WTC11 (cell line): ENCODE measurements at regions not wholly inside any gene's neighbourhood (a gene's known extent, or its start where the extent isn't known, plus 50 kb on each side); places are given as distances from the start of the nearest gene placed in this dataset.

Experiments used
- ATAC-seq: fragments of 200-7000 bp; cut with Tn5 transposase; 2 replicates; pipeline ENCODE4 v1.10.0; 2021; ENCODE audit warnings: mild to moderate bottlenecking, moderate library complexity
- CTCF ChIA-PET: fragments of 300-600 bp; sonication (Branson Sonifier 250); formaldehyde crosslinking; loops from one replicate; lab custom pipeline; 2021; ENCODE audit warnings: antibody characterized with exemption; lab: Charles Lee
- POLR2A ChIA-PET: fragments of 350-600 bp; sonication (Branson Sonifier 250); formaldehyde crosslinking; loops from one replicate; lab custom pipeline; 2021; ENCODE audit warnings: antibody characterized with exemption; lab: Charles Lee
- DNase-seq: peaks from one replicate; pipeline ENCODE4 v3.0.0; 2021; ENCODE audit warnings: low spot score
- H3K27ac Mint-ChIP-seq: 2 replicates; pipeline ENCODE4 v1.8.0; 2021; ENCODE audit warnings: mixed read lengths
- H3K27me3 Mint-ChIP-seq: 2 replicates; pipeline ENCODE4 v1.8.0; 2021; ENCODE audit warnings: low read depth, mild to moderate bottlenecking, moderate library complexity, mixed read lengths
- H3K36me3 Mint-ChIP-seq: 2 replicates; pipeline ENCODE4 v1.8.0; 2021; ENCODE audit warnings: mixed read lengths
- H3K4me1 Mint-ChIP-seq: 2 replicates; pipeline ENCODE4 v1.8.0; 2022; ENCODE audit warnings: mixed read lengths
- H3K4me3 Mint-ChIP-seq: 2 replicates; pipeline ENCODE4 v1.8.0; 2021; ENCODE audit warnings: mild to moderate bottlenecking, moderate library complexity, mixed read lengths
- H3K9me3 Mint-ChIP-seq: 2 replicates; pipeline ENCODE4 v1.8.0; 2021; ENCODE audit warnings: mixed read lengths
- ATF2 ChIP-seq: sonication (generic); formaldehyde crosslinking; IDR thresholded peaks from 2 replicates; pipeline ENCODE4 v1.8.1; 2022; ENCODE audit warnings: low read depth, missing genetic modification reagents, borderline replicate concordance
- E2F4 ChIP-seq: sonication (generic); formaldehyde crosslinking; IDR thresholded peaks from 2 replicates; pipeline ENCODE4 v1.8.1; 2022; ENCODE audit warnings: low read depth, mild to moderate bottlenecking, moderate library complexity, missing genetic modification reagents, borderline replicate concordance
- ESRRA ChIP-seq: sonication (generic); formaldehyde crosslinking; IDR thresholded peaks from 2 replicates; pipeline ENCODE4 v1.8.1; 2022; ENCODE audit warnings: mild to moderate bottlenecking, missing genetic modification reagents, borderline replicate concordance
- IRF1 ChIP-seq: sonication (generic); formaldehyde crosslinking; IDR thresholded peaks from 2 replicates; pipeline ENCODE4 v1.8.0; 2023; ENCODE audit warnings: missing genetic modification reagents
- KAT7 ChIP-seq: sonication (generic); formaldehyde crosslinking; IDR thresholded peaks from 2 replicates; pipeline ENCODE4 v1.8.1; 2023; ENCODE audit warnings: missing genetic modification reagents, mild to moderate bottlenecking, borderline replicate concordance
- MAX ChIP-seq: sonication (generic); formaldehyde crosslinking; IDR thresholded peaks from 2 replicates; pipeline ENCODE4 v1.8.0; 2022; ENCODE audit warnings: mild to moderate bottlenecking, missing genetic modification reagents
- NFYB ChIP-seq: sonication (generic); formaldehyde crosslinking; conservative IDR thresholded peaks from 2 replicates; pipeline ENCODE4 v1.8.0; 2022; ENCODE audit warnings: low read depth, missing genetic modification reagents
- RELA ChIP-seq: sonication (generic); formaldehyde crosslinking; IDR thresholded peaks from 2 replicates; pipeline ENCODE4 v1.8.1; 2022; ENCODE audit warnings: missing genetic modification reagents, mild to moderate bottlenecking, borderline replicate concordance
- SOX15 ChIP-seq: fragments of 250-450 bp; sonication (Bioruptor Pico); IDR thresholded peaks from 2 replicates; pipeline ENCODE4 v1.9.0; 2021; ENCODE audit warnings: mild to moderate bottlenecking
- STAT6 ChIP-seq: sonication (generic); formaldehyde crosslinking; conservative IDR thresholded peaks from 2 replicates; pipeline ENCODE4 v1.8.1; 2023; ENCODE audit warnings: mild to moderate bottlenecking, low read depth, missing genetic modification reagents, moderate library complexity
- TEAD4 ChIP-seq: sonication (generic); formaldehyde crosslinking; IDR thresholded peaks from 2 replicates; pipeline ENCODE4 v1.8.0; 2022; ENCODE audit warnings: mild to moderate bottlenecking, missing genetic modification reagents
- ZNF138 ChIP-seq: sonication (generic); formaldehyde crosslinking; conservative IDR thresholded peaks from 2 replicates; pipeline ENCODE4 v1.8.1; 2022; ENCODE audit warnings: mild to moderate bottlenecking, moderate library complexity, missing genetic modification reagents
- ZNF317 ChIP-seq: sonication (generic); formaldehyde crosslinking; IDR thresholded peaks from 2 replicates; pipeline ENCODE4 v1.8.1; 2023; ENCODE audit warnings: low read depth, mild to moderate bottlenecking, moderate library complexity, missing genetic modification reagents, borderline replicate concordance
- ZNF512 ChIP-seq: sonication (generic); formaldehyde crosslinking; IDR thresholded peaks from 2 replicates; pipeline ENCODE4 v1.8.1; 2022; ENCODE audit warnings: missing genetic modification reagents, borderline replicate concordance
- ZSCAN18 ChIP-seq: fragments of 250-450 bp; sonication (Bioruptor Pico); IDR thresholded peaks from 2 replicates; pipeline ENCODE4 v2.1.2; 2022; ENCODE audit warnings: mild to moderate bottlenecking, moderate library complexity

GRCh38 chr1:114314098-114314497 lies 160.4 kb upstream of the SYT6 start (continued):
- no peak for TF ChIP-seq SOX15
- no peak for TF ChIP-seq RELA
- no peak for TF ChIP-seq KAT7 (CRISPR knock-in tag)
- TF ChIP-seq ZNF512 (CRISPR knock-in tag), result no peak
- TF ChIP-seq ATF2, result no peak
- no peak for TF ChIP-seq ZSCAN18 (CRISPR knock-in tag)
- TF ChIP-seq STAT6 (CRISPR knock-in tag), result no peak

GRCh38 chr1:114310695-114311271 lies 157.1 kb upstream of the SYT6 start:
- Mint-ChIP-seq H3K9me3 (peaks cover 12% of the 10 kb centered on the region), H3K4me3 (no peak overlapping the region), H3K36me3 (no peaks in the 10 kb centered on the region), H3K27ac (no peak overlapping the region), H3K27me3 (peaks cover 23% of the 10 kb centered on the region), H3K4me1 (no peaks in the 10 kb centered on the region)
- ChIA-PET CTCF (no interaction called here), POLR2A (interaction anchor here (0.7 kb wide), 1 partner anchor 202 kb away, joined by 4 read pairs; no protein-coding TSS in a partner anchor)
- no peak for DNase-seq
- no peak for ATAC-seq
- no peak for TF ChIP-seq E2F4 (CRISPR knock-in tag)
- TF ChIP-seq IRF1 (CRISPR knock-in tag), result no peak
- TF ChIP-seq MAX, result no peak
- no peak for TF ChIP-seq TEAD4 (CRISPR knock-in tag)

GRCh38 chr1:114302821-114303220 lies 149.2 kb upstream of the SYT6 start:
- Mint-ChIP-seq H3K9me3 (peaks cover 30% of the 10 kb centered on the region), H3K36me3 (peaks cover 22% of the 10 kb centered on the region), H3K4me1 (no peaks in the 10 kb centered on the region), H3K4me3 (no peak overlapping the region), H3K27me3 (peaks cover 47% of the 10 kb centered on the region), H3K27ac (no peak overlapping the region)
- DNase-seq (no peak), ATAC-seq (no peak)
- ChIA-PET CTCF (no interaction called here), POLR2A (interaction anchor here (0.6 kb wide), 1 partner anchor 214 kb away, joined by 3 read pairs; no protein-coding TSS in a partner anchor)
- TF ChIP-seq SOX15 (no peak), ESRRA (CRISPR knock-in tag) (no peak), NFYB (CRISPR knock-in tag) (no peak), ZNF138 (CRISPR knock-in tag) (no peak), ZNF317 (CRISPR knock-in tag) (no peak)
